Motor neuron (in vitro differentiated cells): ENCODE measurements at regions not wholly inside any gene's neighbourhood (a gene's known extent, or its start where the extent isn't known, plus 50 kb on each side); places are given as distances from the start of the nearest gene placed in this dataset.
"Not testable (repeated sequence)": the region's sequence is repeated elsewhere in the genome, so short reads cannot be mapped to it uniquely, and the experiment has no call there.

ENCODE experiments used
- ATAC-seq, 8 experiments: fragments of 200-7000 bp; cut with Tn5 transposase; replicated peaks in 6 of 8; 2 replicates each; pipeline ENCODE4 v1.8.0; 2021; ENCODE audit warnings: mild to moderate bottlenecking in 8 of 8, moderate library complexity in 8 of 8
- H3K27ac ChIP-seq, 2 donors: fragments of 250-450 bp; sonication (Bioruptor Pico); 2 replicates each; pipeline ENCODE4 v1.9.0; 2021; ENCODE audit warnings: antibody characterized with exemption in 2 of 2, mild to moderate bottlenecking in 2 of 2, moderate library complexity in 1 of 2
- H3K4me1 ChIP-seq, 2 donors: fragments of 250-450 bp; sonication (Bioruptor Pico); replicated peaks in 1 of 2; 2 replicates each; pipeline ENCODE4 v1.6.1; 2021; ENCODE audit warnings: antibody characterized with exemption in 2 of 2, mild to moderate bottlenecking in 2 of 2, moderate library complexity in 1 of 2
- H3K4me3 ChIP-seq, 5 donors: fragments of 250-450 bp; sonication (Bioruptor Pico); 2 replicates each; pipeline ENCODE4 v1.9.0; 2021; ENCODE audit warnings: antibody characterized with exemption in 5 of 5, mild to moderate bottlenecking in 5 of 5, moderate library complexity in 4 of 5
- WGBS, 10 experiments: fragments of 450-650 bp; shearing (Covaris generic); methylation state at CpG; one replicate each; pipeline ENCODE4 v1.0.0; 2022; 5-methylcytosine and 5-hydroxymethylcytosine counted together
- in situ Hi-C, 9 experiments: fragments of 400-800 bp; cut with MboI; loops; one replicate each; pipeline ENCODE4 v1.15.0; 2021; ENCODE audit warnings: low sequenced_read_pairs in 9 of 9, low pct_unique_long_range_greater_than_20kb in 2 of 9; ENCODE audit not compliant: unreplicated experiment in 9 of 9

DNA sequence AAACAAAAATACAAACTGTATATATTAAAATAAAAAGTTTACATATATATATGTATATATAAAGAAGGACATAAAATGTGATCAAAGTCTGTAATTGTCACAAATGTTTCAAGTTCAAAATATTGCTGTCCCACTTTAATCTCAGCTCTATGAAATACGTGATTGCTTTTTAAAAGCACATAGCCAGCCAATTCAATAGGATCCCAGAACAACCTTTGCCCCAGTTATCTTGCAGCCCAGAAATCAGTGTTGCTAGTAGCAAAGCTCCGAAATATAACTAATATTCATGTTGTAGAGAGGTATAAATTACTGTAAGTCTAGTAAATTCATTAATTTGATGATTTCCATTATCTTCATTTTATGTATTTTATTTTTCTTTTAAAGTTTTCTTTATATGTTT lies 114.6 kb downstream of the ELOVL4 start:
- no peak overlapping the region for H3K27ac ChIP-seq
- H3K4me1 ChIP-seq = no peaks in the 10 kb centered on the region
- WGBS, 10 experiments = 0 to 95% (median 80%) methylated on average over 2 of the region's 2 CpGs; no CpG with 5 or more reads in 3 of the 10 experiments
- no peak for ATAC-seq
- in situ Hi-C loops = no loop called here
- no peak overlapping the region for H3K4me3 ChIP-seq

DNA sequence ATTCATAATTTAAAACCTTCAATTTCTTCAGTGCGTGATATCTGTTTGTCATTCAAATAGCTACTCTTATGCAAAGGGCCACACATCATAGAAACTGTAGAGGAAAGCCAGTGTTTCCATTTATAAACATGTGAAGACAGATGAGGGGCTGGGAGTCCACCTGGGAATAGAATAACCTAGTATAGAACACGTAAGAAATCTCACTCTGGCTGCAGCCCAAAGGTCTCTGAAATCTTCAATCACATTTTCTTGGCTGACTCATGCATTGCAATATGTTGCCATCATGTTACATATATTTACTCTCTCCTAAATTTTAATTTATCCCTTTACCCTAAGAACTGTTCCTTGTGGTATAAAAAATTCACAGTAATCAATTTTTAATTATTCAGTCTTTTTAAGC lies 123.2 kb downstream of the ELOVL4 start:
- peak in 5 of 8 experiments; percentile 16 to 71 (median 55) for ATAC-seq
- 11 to 100% (median 33%) methylated on average over 1 to 2 of the region's 2 CpGs; no CpG with 5 or more reads in 1 of the 10 experiments for WGBS, 10 experiments
- no peak overlapping the region for H3K4me3 ChIP-seq
- in situ Hi-C loops = no loop called here
- peaks cover 7 to 13% of the 10 kb centered on the region in 2 donors for H3K4me1 ChIP-seq
- H3K27ac ChIP-seq = no peak overlapping the region

DNA sequence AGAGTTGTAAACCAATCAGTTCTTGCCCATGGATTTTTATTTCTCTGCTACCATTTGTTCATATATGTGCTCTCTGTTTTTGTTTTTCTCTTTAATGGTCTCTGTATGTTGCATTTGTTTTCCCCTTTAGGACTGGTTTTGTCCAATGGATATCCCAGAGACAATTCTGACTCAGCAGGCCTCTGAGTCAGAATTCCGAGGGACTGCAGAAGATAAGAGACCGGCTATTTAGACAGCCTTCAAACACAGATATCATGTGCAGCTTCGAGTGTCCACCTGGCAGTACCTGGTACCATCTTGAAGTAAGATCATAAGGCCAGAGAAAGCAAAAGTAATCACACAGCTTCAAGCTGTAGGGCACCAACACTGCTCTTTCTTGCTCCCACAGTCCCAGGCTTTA lies 125.5 kb downstream of the ELOVL4 start:
- Histone ChIP-seq H3K4me3 (no peak overlapping the region), H3K27ac (no peak overlapping the region), H3K4me1 (peaks cover 7 to 13% of the 10 kb centered on the region in 2 donors)
- peak in 1 of 8 experiments; percentile 27 for ATAC-seq
- WGBS, 10 experiments = 17 to 92% (median 73%) methylated on average over 1 to 3 of the region's 3 CpGs
- in situ Hi-C loops = no loop called here

DNA sequence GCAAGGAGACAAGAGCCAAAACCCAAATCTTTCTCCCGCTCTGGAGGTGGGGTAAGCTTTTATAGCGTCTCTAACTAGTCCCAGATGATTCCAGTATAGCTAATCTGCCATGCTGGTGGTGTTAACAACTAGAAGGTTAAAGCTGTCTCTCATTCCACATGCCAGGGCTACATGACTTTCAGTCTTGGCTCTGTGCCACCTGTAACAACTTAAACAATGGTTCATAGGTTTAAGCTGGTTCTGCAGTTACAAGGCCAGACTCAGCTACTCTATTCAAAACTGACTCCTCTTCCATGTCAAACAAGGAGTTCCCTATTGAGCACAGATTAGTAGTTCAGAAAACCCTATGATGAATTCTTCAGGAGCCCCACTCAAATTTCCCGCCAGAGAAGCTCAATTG lies 128.9 kb downstream of the ELOVL4 start:
- Histone ChIP-seq H3K4me1 (peaks cover 5 to 6% of the 10 kb centered on the region in 2 donors), H3K4me3 (no peak overlapping the region), H3K27ac (no peak overlapping the region)
- in situ Hi-C loops = no loop called here
- ATAC-seq = no peak
- 78 to 100% (median 98%) methylated on average over 1 to 3 of the region's 3 CpGs for WGBS, 10 experiments

DNA sequence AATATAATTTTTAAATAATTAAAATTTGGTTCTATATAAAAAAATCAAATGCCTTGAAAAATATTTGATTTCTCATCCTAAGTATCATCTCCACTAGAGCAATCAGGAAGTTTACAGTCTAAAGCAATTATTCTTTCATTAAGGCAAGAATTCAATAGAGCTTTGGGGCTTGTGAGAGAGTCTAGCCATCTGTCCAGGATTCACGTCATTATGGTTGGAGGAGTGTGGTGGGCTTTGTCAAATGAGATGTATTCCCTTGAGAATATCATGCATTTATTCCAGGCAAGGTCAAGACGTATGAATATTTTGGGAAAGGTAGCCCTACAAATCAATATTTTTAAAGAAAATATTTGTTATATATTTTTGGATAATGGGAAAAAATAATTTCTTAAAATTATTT lies 132.4 kb downstream of the ELOVL4 start:
- 8 to 83% (median 60%) methylated on average over 1 to 2 of the region's 2 CpGs; no CpG with 5 or more reads in 1 of the 10 experiments for WGBS, 10 experiments
- in situ Hi-C loops = no loop called here
- Histone ChIP-seq H3K4me1 (peaks cover 10 to 14% of the 10 kb centered on the region in 2 donors), H3K27ac (no peak overlapping the region), H3K4me3 (no peak overlapping the region)
- no peak for ATAC-seq

DNA sequence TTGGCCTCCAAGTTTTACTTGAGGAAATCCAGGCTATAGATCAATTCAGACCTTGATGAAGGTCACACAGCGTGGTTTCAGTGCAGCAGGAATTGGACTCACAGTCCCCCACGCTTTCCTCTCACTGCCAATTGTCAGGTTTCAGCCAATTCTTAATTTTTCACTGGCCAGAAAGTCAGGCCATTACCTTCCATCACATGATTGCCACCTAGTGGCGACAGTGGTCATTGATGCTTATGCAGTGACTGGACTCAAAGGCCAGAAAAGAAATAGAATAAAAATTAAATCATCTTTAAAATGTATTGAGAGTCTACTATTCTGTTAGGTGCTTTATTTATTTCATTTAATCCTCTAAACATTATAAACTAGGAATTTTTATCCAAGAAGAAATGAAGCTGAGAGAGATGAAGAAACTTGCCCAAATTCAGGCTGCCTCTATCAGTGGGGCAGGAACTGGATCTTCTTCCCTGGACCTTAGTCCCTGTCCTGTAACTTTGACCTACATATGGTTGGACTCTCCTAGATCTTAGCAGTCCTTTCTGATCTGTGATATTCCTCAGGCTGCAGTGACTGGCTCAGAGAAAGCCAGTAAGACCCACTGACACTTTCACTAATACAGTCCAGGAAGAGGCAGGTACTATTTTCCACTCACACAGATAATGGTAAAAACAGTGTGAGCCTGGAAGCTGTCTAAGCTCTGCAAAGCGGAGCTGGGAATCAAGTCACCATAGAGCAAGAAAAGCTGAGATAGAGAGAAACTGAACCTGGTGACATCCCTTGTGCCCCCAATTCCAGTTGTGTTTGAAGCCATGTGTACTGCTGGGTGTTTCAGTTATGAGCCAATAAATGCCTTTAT lies 133.3 kb downstream of the ELOVL4 start:
- Histone ChIP-seq H3K27ac (no peak overlapping the region), H3K4me3 (no peak overlapping the region), H3K4me1 (peaks cover 11 to 23% of the 10 kb centered on the region in 2 donors)
- peak in 5 of 8 experiments; percentile 17 to 83 (median 75) for ATAC-seq
- 0 to 39% (median 0%) methylated on average over 1 to 4 of the region's 4 CpGs; no CpG with 5 or more reads in 1 of the 10 experiments for WGBS, 10 experiments
- in situ Hi-C loops = no loop called here

DNA sequence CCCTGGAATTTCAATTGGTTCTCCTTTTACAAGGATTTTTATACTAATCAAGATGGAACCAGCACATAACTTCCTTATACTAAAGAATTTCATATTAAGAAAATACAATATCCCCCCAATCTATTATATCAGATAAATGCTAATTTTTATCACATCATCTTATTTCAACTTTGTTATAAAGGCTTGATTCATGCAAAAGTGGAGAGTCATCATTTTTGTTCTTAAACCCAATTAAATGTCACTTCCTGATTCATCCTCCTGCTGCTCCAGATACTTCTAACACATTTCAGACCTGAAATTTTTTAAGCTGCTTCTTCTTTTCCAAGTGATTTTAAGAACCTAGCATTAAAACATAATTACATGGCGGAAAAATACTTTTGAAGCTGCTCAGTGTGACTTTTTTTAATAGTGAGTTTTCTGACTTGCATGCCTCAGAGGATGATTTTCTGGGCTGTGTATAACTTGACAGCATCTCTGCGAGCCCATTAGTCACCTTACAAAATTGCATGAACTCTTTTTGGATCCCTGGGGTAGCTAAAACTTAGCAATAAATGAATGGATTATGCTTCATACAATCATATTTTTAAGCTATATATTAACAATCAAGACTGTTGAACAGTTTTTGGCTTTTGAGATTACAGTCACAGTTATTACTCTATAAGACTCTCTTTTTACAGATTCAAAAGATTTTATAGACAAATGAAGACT lies 134.1 kb downstream of the ELOVL4 start:
- Histone ChIP-seq H3K4me3 (no peak overlapping the region), H3K4me1 (peaks cover 17 to 27% of the 10 kb centered on the region in 2 donors), H3K27ac (no peak overlapping the region)
- in situ Hi-C loops = no loop called here
- 67 to 100% (median 100%) methylated on average over 1 to 2 of the region's 2 CpGs; no CpG with 5 or more reads in 1 of the 10 experiments for WGBS, 10 experiments
- ATAC-seq = no peak

DNA sequence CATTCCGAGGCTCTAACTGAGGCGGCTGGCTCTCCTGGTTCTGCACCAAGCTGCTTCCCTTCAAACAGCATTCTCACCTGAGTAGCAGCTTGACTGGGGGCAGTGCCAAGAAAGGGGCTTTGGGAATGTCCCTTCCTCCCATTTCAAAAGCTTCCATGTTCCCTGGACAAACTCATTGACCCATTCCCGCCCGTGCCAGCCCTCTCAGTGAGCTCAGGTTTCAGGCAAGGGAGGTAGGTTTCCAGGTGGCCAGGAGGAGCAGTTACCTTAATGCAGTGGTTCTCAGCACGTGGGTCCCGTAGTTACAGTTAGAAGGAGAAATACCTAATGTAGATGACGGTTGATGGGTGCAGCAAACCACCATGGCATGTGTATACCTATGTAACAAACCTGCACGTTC lies 135.2 kb downstream of the ELOVL4 start:
- in situ Hi-C loops = no loop called here

DNA sequence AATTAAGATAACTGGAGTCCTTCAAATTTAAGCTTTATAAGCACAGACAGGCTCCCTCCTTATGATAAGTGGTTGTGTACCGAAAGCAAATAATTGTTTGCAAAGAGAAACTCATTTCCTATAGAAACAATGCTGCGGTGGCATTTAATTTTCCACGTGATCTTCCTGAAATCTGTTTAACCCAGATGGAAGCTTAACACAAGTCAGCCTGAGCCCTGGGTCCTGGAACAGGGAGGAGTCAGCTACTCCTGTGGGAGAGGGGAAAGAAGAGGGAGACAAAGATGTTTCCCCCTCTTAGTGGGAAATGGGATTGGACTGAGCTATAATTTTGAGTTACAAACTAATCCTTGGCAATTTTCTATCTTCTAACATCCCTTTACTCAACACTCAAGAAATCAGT lies 136.5 kb downstream of the ELOVL4 start:
- peaks cover 17 to 27% of the 10 kb centered on the region in 2 donors for H3K4me1 ChIP-seq
- in situ Hi-C loops = no loop called here
- peak in 1 of 8 experiments; percentile 6 for ATAC-seq
- 11 to 75% (median 56%) methylated on average over 1 to 3 of the region's 3 CpGs; no CpG with 5 or more reads in 3 of the 10 experiments for WGBS, 10 experiments
- H3K4me3 ChIP-seq = no peak overlapping the region
- peak overlapping the region in 1 of 2 donors; percentile 13 for H3K27ac ChIP-seq

More for the DNA sequence above, 135.2 kb downstream of the ELOVL4 start:
- no peak overlapping the region for H3K27ac ChIP-seq
- no peak overlapping the region for H3K4me3 ChIP-seq
- peaks cover 17 to 27% of the 10 kb centered on the region in 2 donors for H3K4me1 ChIP-seq
- no peak for ATAC-seq
- WGBS, 10 experiments = 61 to 100% (median 100%) methylated on average over 1 to 7 of the region's 8 CpGs; no CpG with 5 or more reads in 1 of the 10 experiments

DNA sequence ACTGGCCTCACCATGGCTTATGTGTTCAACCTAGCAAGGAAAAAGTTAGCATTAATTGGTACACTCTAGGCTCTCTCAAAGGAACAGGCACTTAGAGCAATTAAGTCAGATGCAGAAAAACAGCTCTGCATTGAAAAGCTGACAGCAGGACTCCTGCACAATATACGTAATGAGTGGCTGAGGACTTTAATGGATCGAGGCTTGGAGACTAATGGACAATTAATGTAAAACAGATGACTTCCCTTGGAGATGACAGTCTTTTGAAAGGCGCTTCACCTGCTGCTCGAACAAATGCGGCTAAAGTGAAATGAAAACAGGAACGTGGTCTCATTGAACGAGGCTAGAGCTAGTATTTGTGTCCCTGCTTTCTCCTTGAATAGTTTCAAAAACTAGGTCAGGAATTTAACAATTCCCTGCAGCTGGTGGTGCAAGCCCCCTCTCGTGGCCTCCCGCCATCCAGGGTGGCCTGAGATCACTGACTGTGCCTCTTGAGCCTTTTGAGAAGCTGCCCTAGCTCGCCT lies 137.1 kb downstream of the ELOVL4 start:
- ATAC-seq = peak in 5 of 8 experiments; percentile 91 to 95 (median 93)
- Histone ChIP-seq H3K4me1 (peaks cover 17 to 27% of the 10 kb centered on the region in 2 donors), H3K27ac (peak overlapping the region in 1 of 2 donors; percentile 13), H3K4me3 (no peak overlapping the region)
- in situ Hi-C loops = no loop called here
- WGBS, 10 experiments = 0 to 39% (median 2%) methylated on average over 2 to 7 of the region's 10 CpGs; no CpG with 5 or more reads in 1 of the 10 experiments

DNA sequence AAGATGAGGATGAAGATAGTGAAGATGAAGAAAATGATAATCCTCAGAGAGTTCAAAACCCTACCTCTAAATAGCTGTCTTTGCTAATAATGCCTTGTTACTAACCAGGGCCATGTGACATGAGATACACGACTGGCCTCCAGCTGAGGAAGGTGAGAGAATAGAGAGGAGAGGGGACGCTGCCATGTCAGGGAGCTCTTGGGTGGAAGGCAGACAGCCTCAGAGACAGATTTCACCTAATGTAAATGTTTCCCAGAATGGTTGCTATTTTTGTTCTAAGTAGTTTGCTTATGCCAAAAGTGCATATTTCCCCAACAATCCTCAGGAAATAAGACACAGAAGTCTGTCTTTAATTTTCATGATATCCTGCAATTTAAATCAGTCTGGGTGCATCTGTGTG lies 138.4 kb downstream of the ELOVL4 start:
- WGBS, 10 experiments = 0 to 71% (median 40%) methylated on average over 1 to 2 of the region's 2 CpGs; no CpG with 5 or more reads in 3 of the 10 experiments
- peak in 3 of 8 experiments; percentile 66 to 82 (median 79) for ATAC-seq
- Histone ChIP-seq H3K4me3 (no peak overlapping the region), H3K4me1 (peaks cover 17 to 27% of the 10 kb centered on the region in 2 donors), H3K27ac (no peak overlapping the region)
- in situ Hi-C loops = no loop called here

DNA sequence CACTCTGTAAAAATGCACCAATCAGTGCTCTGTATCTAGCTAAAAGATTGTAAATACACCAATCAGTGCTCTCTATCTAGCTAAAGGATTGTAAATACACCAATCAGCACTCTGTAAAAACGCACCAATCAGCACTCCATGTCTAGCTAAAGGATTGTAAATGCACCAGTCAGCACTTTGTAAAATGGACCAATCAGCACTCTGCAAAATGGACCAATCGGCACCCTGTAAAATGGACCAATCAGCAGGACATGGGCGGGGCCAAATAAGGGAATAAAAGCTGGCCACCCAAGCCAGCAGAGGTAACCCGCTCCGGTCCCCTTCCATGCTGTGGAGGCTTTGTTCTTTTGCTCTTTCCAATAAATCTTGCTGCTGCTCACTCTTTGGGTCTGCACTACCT lies 140.7 kb downstream of the ELOVL4 start:
- peaks cover 17 to 27% of the 10 kb centered on the region in 2 donors for H3K4me1 ChIP-seq
- in situ Hi-C loops, H3K4me3 ChIP-seq, H3K27ac ChIP-seq, ATAC-seq: not testable (repeated sequence)
- 20 to 100% (median 86%) methylated on average over 1 to 3 of the region's 5 CpGs; no CpG with 5 or more reads in 5 of the 10 experiments for WGBS, 10 experiments

DNA sequence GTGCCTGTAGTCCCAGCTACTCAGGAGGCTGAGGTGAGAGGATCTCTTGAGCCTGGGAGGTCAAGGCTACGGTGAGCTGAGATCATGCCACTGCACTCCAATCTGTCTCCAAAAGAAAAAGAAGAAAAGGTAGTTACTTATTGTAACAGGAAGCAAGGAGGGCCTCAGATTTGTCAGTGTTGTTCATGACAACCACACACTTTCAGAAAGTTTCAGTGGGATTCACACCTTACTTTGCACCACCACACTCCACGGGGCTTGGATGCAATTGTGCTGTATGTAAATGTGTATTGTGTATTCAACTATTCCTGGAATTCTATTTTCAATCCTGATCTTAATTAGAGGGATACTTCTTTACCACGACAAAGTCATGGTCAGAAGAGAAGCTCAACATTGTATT lies 142.6 kb downstream of the ELOVL4 start:
- H3K4me1 ChIP-seq = peaks cover 7 to 11% of the 10 kb centered on the region in 2 donors
- no peak overlapping the region for H3K4me3 ChIP-seq
- 0 to 89% (median 19%) methylated on average over 1 to 3 of the region's 3 CpGs; no CpG with 5 or more reads in 3 of the 10 experiments for WGBS, 10 experiments
- peak in 1 of 8 experiments; percentile 47 for ATAC-seq
- H3K27ac ChIP-seq = no peak overlapping the region
- in situ Hi-C loops = no loop called here
